Thoracic aorta (tissue), 2 donors: ENCODE measurements at regions not wholly inside any gene's neighbourhood (a gene's known extent, or its start where the extent isn't known, plus 50 kb on each side); places are given as distances from the start of the nearest gene placed in this dataset.

Experiments used
- ATAC-seq: fragments of 150-250 bp; one replicate; pipeline ENCODE4 v1.8.0; 2017; ENCODE audit warnings: low read depth; ENCODE audit not compliant: insufficient number of reproducible peaks, low FRiP score
- DNase-seq: peaks from one replicate; pipeline ENCODE4 v3.0.0-alpha.2; 2020; ENCODE audit warnings: low spot score
- H3K27ac ChIP-seq, 2 donors: fragments of 200-600 bp; sonication (generic); 1 replicate in 1 of 2; 2 replicates in 1 of 2; pipeline ENCODE4 v1.5.1; 2016; ENCODE audit warnings: mild to moderate bottlenecking in 2 of 2, moderate library complexity in 2 of 2
- H3K27me3 ChIP-seq: fragments of 200-600 bp; sonication (generic); replicated peaks from 2 replicates; pipeline ENCODE4 v1.6.0; 2016; ENCODE audit warnings: mild to moderate bottlenecking; ENCODE audit not compliant: insufficient read depth
- H3K36me3 ChIP-seq: fragments of 200-600 bp; sonication (generic); one replicate; pipeline ENCODE4 v1.5.1; 2016
- H3K4me1 ChIP-seq, 2 donors: fragments of 200-600 bp; sonication (generic); 1 replicate in 1 of 2; 2 replicates in 1 of 2; pipeline versions ENCODE4 v1.5.1 to v1.6.0; 2016; ENCODE audit warnings: low read depth in 2 of 2, mild to moderate bottlenecking in 1 of 2; ENCODE audit not compliant: control insufficient read depth in 1 of 2
- H3K4me3 ChIP-seq: fragments of 200-600 bp; sonication (generic); 2 replicates; pipeline ENCODE4 v1.5.1; 2016; ENCODE audit warnings: mild to moderate bottlenecking
- H3K9me3 ChIP-seq: fragments of 200-600 bp; sonication (generic); 2 replicates; pipeline ENCODE4 v1.5.1; 2016
- CTCF ChIP-seq: fragments of 200-600 bp; sonication (generic); IDR thresholded peaks from one replicate; pipeline ENCODE4 v1.5.1; 2019; ENCODE audit warnings: antibody characterized with exemption

- H3K36me3 ChIP-seq = no peaks in the 10 kb centered on the region
- no peak overlapping the region for H3K4me3 ChIP-seq
- TF ChIP-seq CTCF = no peak
- H3K9me3 ChIP-seq = no peaks in the 10 kb centered on the region
- DNase-seq (no peak), ATAC-seq (no peak)
- H3K27ac ChIP-seq = no peak overlapping the region
- H3K27me3 ChIP-seq = no peaks in the 10 kb centered on the region
- no peaks in the 10 kb centered on the region for H3K4me1 ChIP-seq
These were observed 120.3 kb upstream of the B3GAT1 start for GRCh38 chr11:134532131-134532920.

- Histone ChIP-seq H3K4me1 (no peaks in the 10 kb centered on the region), H3K27ac (no peak overlapping the region), H3K4me3 (no peak overlapping the region), H3K27me3 (no peaks in the 10 kb centered on the region), H3K36me3 (no peaks in the 10 kb centered on the region), H3K9me3 (no peaks in the 10 kb centered on the region)
- no peak for ATAC-seq
- no peak for TF ChIP-seq CTCF
- DNase-seq = no peak
These were observed 119.5 kb upstream of the B3GAT1 start for GRCh38 chr11:134531327-134532130.

GRCh38 chr11:134530636-134531326 lies 118.7 kb upstream of the B3GAT1 start:
- Histone ChIP-seq H3K4me1 (no peaks in the 10 kb centered on the region), H3K27ac (no peak overlapping the region), H3K4me3 (no peak overlapping the region), H3K36me3 (no peaks in the 10 kb centered on the region), H3K27me3 (no peaks in the 10 kb centered on the region), H3K9me3 (no peaks in the 10 kb centered on the region)
- DNase-seq (no peak), ATAC-seq (no peak)
- TF ChIP-seq CTCF = no peak

- no peak for TF ChIP-seq CTCF
- Histone ChIP-seq H3K9me3 (no peaks in the 10 kb centered on the region), H3K27ac (no peak overlapping the region), H3K36me3 (no peaks in the 10 kb centered on the region), H3K4me3 (no peak overlapping the region), H3K4me1 (no peaks in the 10 kb centered on the region), H3K27me3 (no peaks in the 10 kb centered on the region)
- DNase-seq = no peak
- no peak for ATAC-seq
These were observed 117.4 kb upstream of the B3GAT1 start for GRCh38 chr11:134529212-134530096.
